CD4-positive, alpha-beta T cell treated with Interferon gamma for 1 hour (primary cell): ENCODE measurements at regions not wholly inside any gene's neighbourhood (a gene's known extent, or its start where the extent isn't known, plus 50 kb on each side); places are given as distances from the start of the nearest gene placed in this dataset.
"Not testable (repeated sequence)": the region's sequence is repeated elsewhere in the genome, so short reads cannot be mapped to it uniquely, and the experiment has no call there.

Experiments
- DNase-seq: peaks from one replicate; pipeline ENCODE4 v3.0.0-alpha.2; 2020

DNA sequence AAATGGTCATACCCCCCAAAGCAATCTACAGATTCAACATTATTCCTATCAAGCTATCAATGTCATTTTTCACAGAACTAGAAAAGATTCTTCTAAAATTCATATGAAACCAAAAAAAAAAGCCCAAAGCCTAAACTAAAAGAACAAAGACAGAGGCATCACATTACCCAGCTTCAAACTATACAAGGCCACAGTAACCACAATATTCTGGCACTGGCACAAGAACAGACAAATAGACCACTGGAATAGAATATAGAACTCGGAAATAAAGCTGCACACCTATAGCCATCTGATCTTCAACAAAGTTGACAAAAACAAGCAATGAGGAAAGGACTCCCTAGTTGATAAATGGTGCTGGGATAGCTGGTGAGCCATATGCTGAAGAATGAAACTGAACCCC lies 89.2 kb upstream of the PCED1B start:
- no peak for DNase-seq

- DNase-seq = not testable (repeated sequence)
Measured at GRCh38 chr12:46992051-46992450, 87.4 kb upstream of the PCED1B start.

GRCh38 chr12:46998811-46999368 lies 80.5 kb upstream of the PCED1B start:
- DNase-seq = no peak

GRCh38 chr12:47004634-47005033 lies 74.8 kb upstream of the PCED1B start:
- no peak for DNase-seq

DNA sequence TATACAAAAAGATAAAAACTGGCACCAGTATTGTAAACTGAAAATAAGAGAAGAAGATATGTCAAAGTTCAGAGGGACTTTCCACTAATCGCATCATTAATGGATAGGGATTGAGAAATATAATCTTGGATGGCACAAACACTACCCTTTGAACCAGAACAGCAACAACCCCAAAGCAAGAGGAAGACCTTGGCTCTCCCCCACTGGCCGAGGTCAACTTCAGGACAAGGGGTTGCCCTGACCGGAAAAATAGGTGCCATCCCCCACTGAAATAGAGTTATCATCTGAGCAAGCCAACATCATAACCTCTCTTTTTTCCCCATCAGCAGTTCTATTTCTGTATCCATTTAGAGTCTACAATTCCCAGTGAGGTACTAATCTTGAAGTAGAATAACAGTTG lies 72.4 kb upstream of the PCED1B start:
- no peak for DNase-seq

DNA sequence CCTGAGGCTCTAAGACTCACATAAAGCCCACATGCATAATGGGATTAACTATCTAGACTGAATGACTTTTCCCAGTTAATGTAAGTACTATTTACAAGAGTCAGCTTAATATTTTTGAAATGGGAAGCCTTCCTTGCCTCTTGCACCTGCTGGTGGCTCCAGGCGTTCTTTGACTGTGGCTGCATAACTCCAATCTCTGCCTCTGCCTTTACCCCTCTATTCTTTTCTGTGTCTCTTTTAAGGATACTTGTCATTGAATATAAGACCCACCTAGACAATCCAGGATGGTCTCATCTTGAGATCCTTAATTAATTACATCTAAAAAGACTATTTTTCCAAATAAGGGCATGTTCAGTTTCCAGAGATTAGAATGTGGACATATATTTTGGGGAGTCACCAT lies 66.9 kb upstream of the PCED1B start:
- no peak for DNase-seq

GRCh38 chr12:47014474-47014873 lies 64.9 kb upstream of the PCED1B start:
- no peak for DNase-seq

- no peak for DNase-seq
Measured at GRCh38 chr12:47015381-47015780, 64.0 kb upstream of the PCED1B start.

DNA sequence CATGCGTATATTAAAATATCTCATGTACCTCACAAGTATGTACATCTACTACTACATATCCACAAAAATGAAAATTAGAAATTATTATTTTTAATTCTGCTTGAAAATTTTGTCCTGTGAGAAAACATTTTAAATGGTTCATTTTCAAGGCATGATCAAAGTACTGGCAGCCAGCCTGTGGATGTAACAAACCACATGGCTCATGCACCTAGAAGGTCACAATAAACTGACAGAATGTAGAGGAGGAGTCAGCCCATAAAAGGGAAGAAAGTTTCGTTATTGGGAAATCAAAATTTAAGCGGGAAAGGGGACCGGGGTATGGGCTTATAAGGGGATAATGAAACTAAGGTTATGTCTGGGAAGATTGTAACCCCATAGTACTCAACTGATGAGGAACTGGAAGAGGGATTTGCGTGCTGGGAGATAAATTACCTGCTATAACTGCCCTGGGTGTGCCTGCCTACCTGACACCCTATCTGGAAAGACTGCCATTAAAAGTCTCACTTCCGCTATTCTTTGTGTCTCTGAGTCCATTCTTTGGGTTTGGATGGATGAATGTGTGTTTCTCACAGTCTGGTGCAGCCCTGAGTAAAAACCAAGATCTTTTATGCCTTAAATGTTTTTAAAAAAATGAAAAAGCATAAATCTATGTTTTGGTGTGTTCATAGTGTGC lies 62.2 kb upstream of the PCED1B start:
- DNase-seq = no peak

DNA sequence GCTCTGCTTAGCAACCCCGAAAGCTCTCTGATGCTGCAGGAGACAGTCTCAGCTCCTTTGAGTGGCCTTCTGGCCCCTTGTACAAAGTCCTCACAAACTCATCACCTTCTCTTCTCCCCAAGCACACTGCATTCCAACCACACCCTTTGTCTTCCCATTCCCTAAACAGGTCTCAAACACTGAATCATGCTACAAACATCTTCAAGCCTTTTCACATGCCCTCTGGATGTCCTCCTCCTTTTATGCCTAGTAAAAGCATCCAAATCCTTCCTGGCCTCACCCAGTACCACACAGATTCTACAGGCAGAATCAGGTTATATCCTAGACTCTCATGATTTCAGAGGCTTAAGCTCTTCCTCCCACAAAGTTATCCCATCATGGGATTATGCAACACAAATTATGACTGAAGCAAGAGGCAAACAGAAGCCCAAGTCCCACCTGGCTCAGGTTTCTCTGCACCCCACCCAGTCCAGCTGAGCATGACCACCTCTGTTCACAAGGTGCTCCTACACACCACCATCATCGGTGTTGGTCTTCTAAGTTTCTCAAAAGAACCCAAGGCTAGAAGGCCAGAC lies 61.4 kb upstream of the PCED1B start:
- no peak for DNase-seq

- no peak for DNase-seq
Measured at GRCh38 chr12:47020211-47020821, 59.1 kb upstream of the PCED1B start.

DNA sequence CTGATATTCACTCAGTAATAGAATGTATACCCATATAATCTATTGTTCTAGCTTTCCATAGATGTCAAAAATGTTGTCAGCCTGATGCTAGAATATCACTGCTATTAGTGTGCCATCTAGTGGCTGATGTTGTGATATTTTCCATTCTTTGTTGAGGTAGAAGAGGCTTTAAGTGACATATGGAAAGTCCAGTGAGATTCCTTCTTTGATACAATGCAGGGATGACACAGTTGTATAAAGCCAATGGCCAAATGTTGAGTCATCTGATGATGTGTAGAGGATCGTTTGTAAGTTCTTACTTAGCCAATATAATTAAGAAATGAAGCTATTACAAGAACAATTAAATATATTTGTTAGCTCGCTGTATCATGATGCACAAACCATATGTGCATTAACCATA lies 58.1 kb upstream of the PCED1B start:
- DNase-seq = no peak

- no peak for DNase-seq
Measured at GRCh38 chr12:47022296-47022695, 57.1 kb upstream of the PCED1B start.

DNA sequence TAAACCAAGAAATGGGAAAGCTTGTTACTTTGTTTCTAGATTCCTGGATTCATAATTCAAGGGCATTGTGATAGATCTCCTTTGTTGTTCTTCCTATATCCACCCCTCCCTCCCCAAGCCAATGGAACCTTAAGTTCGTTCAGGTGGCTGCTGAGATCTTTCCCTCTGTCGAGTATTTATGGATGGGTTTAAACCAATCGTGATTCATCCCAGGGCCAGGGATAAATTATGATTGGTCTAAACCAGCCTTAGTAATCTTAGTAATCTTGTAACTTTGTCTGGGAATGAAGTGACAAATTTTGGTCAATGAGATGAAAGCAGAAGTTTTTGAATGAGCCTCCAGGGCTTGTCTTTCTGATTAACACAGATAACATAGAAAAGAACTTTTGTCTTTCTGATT lies 56.1 kb upstream of the PCED1B start:
- no peak for DNase-seq

DNA sequence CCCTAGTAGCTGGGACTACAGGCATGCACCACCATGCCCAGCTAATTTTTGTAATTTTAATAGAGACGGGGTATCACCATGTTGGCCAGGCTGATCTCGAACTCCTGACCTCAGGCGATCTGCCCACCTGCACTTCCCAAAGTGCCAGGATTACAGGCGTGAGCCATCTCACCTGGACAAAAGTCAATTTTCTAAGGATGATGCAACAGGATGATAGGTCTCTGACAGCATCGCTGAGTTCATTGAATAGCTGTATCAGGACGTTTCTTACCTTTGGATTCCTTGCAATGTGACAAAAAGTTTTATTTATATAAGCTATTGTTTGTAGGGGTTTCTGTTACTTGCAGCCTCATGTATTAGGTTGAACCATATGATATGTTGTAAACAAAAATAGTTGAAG lies 55.5 kb upstream of the PCED1B start:
- no peak for DNase-seq

GRCh38 chr12:47024463-47024862 lies 55.0 kb upstream of the PCED1B start:
- DNase-seq = no peak

GRCh38 chr12:47025349-47025748 lies 54.1 kb upstream of the PCED1B start:
- DNase-seq = no peak

DNA sequence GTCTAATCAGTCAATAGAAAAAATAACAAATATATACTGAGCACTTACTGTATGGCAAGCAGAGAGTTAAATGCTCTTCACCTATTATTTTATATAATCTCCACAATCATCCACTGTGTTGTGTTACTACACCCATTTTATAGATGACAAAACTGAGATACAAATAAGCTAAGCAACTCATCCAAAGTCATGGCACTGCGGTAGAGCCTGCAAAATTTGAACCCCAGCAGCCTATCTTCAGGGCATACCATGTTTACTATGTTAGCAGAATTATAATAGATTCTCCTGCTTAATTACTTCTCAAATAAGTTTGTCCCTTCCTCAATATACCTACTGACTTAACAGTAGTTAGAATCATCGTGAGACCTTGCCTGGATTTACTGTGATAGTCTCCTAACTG lies 53.6 kb upstream of the PCED1B start:
- DNase-seq = no peak

- no peak for DNase-seq
Measured at GRCh38 chr12:47026291-47026690, 53.1 kb upstream of the PCED1B start.
